ENCODE measurements at regions not wholly inside any gene's neighbourhood (a gene's known extent, or its start where the extent isn't known, plus 50 kb on each side); places are given as distances from the start of the nearest gene placed in this dataset.

GRCh38 chr6:44558832-44559251 is 171.3 kb downstream of the CDC5L start:
- no peak for TF ChIP-seq CTCF (conservative IDR thresholded peaks at IDR 0.05)
- WGBS (ENCODE audit: extremely low coverage, insufficient read length, low lambda C conversion rate) = no CpG with 5 or more reads among the region's 2 CpGs

More at GRCh38 chr6:44558832-44559251, 171.3 kb downstream of the CDC5L start:
- Histone ChIP-seq H3K79me2 (ENCODE audit: insufficient read depth, low read length) (no peaks in the 10 kb centered on the region), H3K9ac (ENCODE audit: extremely low read depth, insufficient read length, low read length) (no peak overlapping the region), H3K4me2 (ENCODE audit: insufficient read depth, insufficient read length, low read length) (no peak overlapping the region), H3K14ac (ENCODE audit: insufficient read depth, low read length) (no peak overlapping the region), H2AFZ (ENCODE audit: low read length) (no peak overlapping the region), H3K18ac (ENCODE audit: insufficient read length, low read depth, low read length) (no peak overlapping the region), H4K8ac (replicated peaks; ENCODE audit: insufficient read length, low read depth, low read length) (no peak overlapping the region), H3K23ac (ENCODE audit: insufficient read length, low read depth, low read length) (no peak overlapping the region), H3K23me2 (ENCODE audit: insufficient read length, low read depth, low read length, poor library complexity, severe bottlenecking) (no peaks in the 10 kb centered on the region), H3K4me1 (ENCODE audit: insufficient read depth, low read length) (peaks cover 5% of the 10 kb centered on the region; the same call in 1 of the 2 replicates), H3K27ac (ENCODE audit: insufficient read length, low read depth, low read length) (no peak overlapping the region), H3K4ac (ENCODE audit: low read depth, low read length) (no peak overlapping the region), H4K20me1 (ENCODE audit: control insufficient read depth, insufficient read depth, insufficient read length) (no peaks in the 10 kb centered on the region), H4K5ac (ENCODE audit: insufficient read length, low read depth, low read length) (no peak overlapping the region), H3K56ac (ENCODE audit: insufficient read length, low read depth, low read length) (no peak overlapping the region), H3T11ph (ENCODE audit: low read length) (no peak overlapping the region), H2BK120ac (ENCODE audit: low read depth, low read length, poor library complexity, severe bottlenecking) (no peak overlapping the region), H2BK5ac (ENCODE audit: insufficient read length, low read length) (no peak overlapping the region), H3K79me1 (ENCODE audit: insufficient read depth, low read depth, low read length, poor library complexity, severe bottlenecking) (no peaks in the 10 kb centered on the region), H2AK5ac (ENCODE audit: insufficient read length, low read length) (no peak overlapping the region), H2BK20ac (ENCODE audit: low read depth, low read length, poor library complexity, severe bottlenecking) (no peak overlapping the region), H2BK12ac (ENCODE audit: insufficient read length, low read depth, low read length) (no peak overlapping the region), H2BK15ac (ENCODE audit: low read depth, low read length) (no peak overlapping the region), H3K27me3 (ENCODE audit: insufficient read depth, low read length) (no peaks in the 10 kb centered on the region), H4K91ac (ENCODE audit: insufficient read length, low read depth, low read length) (no peak overlapping the region), H3K9me3 (ENCODE audit: control insufficient read depth, low read depth, low read length) (no peaks in the 10 kb centered on the region)
- Mint-ChIP-seq H3K36me3 (ENCODE audit: insufficient read depth in 1 of 3, low read depth in 3 of 3) (no peaks in the 10 kb centered on the region; a peak in 1 of 7 replicates), H3K27ac (peak overlapping the region in 1 of 3 experiments; percentile 48; a peak in 1 of 7 replicates), H3K9me3 (no peaks in the 10 kb centered on the region), H3K4me1 (peaks cover 20 to 36% of the 10 kb centered on the region in 2 experiments), H3K4me3 (no peak overlapping the region), H3K27me3 (ENCODE audit: low read depth) (peaks cover 2% of the 10 kb centered on the region)
- no peak for DNase-seq

Measured in H9 (cell line).